ENCODE measurements at regions not wholly inside any gene's neighbourhood (a gene's known extent, or its start where the extent isn't known, plus 50 kb on each side); places are given as distances from the start of the nearest gene placed in this dataset.

GRCh38 chr13:85142351-85142927 lies 656.8 kb downstream of the SLITRK6 start:
- no peak for TF ChIP-seq CTCF (conservative IDR thresholded peaks at IDR 0.05; ENCODE audit: low read depth, low read length)
- TF ChIP-seq FOS (IDR thresholded peaks at IDR 0.05; ENCODE audit: low read depth, low read length): no peak
- TF ChIP-seq MXI1 (IDR thresholded peaks at IDR 0.05; ENCODE audit: borderline replicate concordance, low read depth, low read length): no peak
- no peak for TF ChIP-seq RFX5 (IDR thresholded peaks at IDR 0.05; ENCODE audit: low read depth, low read length)
- TF ChIP-seq RAD21 (IDR thresholded peaks at IDR 0.05; ENCODE audit: low read length): no peak
- no peak for TF ChIP-seq POLR2A (IDR thresholded peaks at IDR 0.05; ENCODE audit: low read depth, low read length)

Measured in IMR-90 (cell line).